Sigmoid colon (tissue), 4 donors: ENCODE measurements at regions not wholly inside any gene's neighbourhood (a gene's known extent, or its start where the extent isn't known, plus 50 kb on each side); places are given as distances from the start of the nearest gene placed in this dataset.

Source experiments
- POLR2AphosphoS5 ChIP-seq, 4 donors: sonication (generic); formaldehyde crosslinking; IDR thresholded peaks; one replicate each; pipeline ENCODE4 v1.6.1; 2017; ENCODE audit warnings: antibody characterized with exemption in 4 of 4
- TF ChIP-seq, protein P1 (sequence below), 4 experiments: fragments of 450-650 bp in 3 of 4; fragments of 200-600 bp in 1 of 4; IDR thresholded peaks; one replicate each; pipeline ENCODE4 v1.5.1; 2016 to 2019; ENCODE audit warnings: antibody characterized with exemption in 4 of 4, mild to moderate bottlenecking in 3 of 4, moderate library complexity in 2 of 4

DNA sequence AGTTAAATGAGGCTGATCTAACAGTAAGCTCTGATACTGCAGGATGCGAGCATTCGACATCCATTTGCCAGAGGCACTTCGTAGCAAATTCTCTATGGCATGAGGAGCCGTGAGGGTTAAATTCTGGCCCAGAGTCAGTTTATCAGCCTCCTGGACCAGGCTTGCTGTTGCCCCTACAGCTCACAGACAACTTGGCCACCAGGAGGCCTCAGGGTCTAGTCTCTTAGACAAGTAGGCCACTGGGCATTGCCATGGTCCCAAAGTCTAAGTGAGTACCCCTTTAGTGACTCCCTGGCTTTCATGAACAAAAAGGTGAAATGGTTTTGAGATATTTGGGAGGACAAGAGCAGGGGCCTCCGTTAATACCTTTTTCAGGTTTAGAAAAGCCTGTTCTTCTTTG, 178.0 kb upstream of the MBL2 start:
- TF ChIP-seq POLR2AphosphoS5 (IDR thresholded peaks at IDR 0.05) = no peak
- TF ChIP-seq, protein P1, sequence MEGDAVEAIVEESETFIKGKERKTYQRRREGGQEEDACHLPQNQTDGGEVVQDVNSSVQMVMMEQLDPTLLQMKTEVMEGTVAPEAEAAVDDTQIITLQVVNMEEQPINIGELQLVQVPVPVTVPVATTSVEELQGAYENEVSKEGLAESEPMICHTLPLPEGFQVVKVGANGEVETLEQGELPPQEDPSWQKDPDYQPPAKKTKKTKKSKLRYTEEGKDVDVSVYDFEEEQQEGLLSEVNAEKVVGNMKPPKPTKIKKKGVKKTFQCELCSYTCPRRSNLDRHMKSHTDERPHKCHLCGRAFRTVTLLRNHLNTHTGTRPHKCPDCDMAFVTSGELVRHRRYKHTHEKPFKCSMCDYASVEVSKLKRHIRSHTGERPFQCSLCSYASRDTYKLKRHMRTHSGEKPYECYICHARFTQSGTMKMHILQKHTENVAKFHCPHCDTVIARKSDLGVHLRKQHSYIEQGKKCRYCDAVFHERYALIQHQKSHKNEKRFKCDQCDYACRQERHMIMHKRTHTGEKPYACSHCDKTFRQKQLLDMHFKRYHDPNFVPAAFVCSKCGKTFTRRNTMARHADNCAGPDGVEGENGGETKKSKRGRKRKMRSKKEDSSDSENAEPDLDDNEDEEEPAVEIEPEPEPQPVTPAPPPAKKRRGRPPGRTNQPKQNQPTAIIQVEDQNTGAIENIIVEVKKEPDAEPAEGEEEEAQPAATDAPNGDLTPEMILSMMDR (IDR thresholded peaks at IDR 0.05) = no peak
